DLD1 (cell line): ENCODE measurements at regions not wholly inside any gene's neighbourhood (a gene's known extent, or its start where the extent isn't known, plus 50 kb on each side); places are given as distances from the start of the nearest gene placed in this dataset.

Source experiments
- in situ Hi-C: cut with HindIII; loops from 2 replicates; pipeline ENCODE4 v1.10.0; 2017; ENCODE audit warnings: low sequenced_read_pairs

DNA sequence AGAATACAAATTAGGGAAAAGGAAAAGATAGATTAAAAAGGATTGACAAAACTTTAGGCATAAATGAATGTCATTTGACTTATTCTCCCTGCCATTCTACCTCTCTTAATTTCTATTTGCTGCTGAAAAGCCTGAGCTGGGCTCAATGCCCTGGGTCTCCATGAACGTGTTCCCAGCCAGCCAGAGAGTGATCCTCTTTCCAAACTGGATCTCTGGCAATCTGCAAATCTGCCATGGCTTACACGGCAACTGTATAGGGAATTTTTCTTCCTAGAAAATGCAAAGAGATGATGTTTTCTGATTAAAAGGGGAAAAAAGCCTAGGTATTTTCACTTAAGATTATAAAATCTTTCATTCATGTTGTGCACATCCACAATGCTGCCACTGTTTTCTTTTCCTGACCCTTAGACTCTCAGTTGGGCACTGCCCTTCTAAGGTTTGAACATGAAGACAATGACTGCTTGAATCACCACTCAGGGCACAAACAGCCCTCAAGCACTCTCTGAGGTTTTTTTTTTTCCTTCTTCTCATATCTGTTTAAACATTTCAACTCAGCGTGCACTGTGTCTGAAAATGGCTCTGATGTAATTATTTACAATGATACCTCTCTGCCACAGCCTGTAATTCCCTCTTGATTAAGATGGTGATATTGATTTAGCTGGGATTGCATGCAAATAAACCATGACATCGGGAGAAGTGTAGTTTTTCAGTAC is 60.3 kb downstream of the DACT1 start:
- in situ Hi-C loops: no loop called here

DNA sequence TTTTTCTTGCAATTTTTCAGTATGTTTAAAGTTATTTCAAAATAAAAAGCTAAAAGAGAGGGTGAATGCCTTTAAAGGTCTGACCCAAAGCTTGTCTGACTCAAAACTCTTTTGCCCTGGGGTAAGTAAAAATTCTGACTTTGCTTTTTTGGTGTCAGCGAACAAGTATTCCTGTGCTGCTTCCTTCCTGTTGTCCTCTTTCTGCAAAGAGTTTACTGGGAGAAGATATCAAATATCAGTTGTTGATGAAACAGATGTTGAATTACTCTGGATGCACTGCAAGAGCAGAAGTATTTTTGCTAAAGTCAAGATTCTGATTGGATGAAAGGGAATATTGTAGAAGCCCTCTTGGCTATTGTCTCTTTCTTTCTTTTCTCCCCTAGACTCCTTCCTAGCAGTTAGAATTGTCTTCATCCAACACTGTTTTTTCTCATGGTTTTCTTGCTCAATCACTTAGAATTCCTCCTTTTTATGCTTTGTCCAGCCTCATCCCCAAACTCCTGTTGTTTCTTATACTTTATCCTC is 62.0 kb downstream of the DACT1 start:
- in situ Hi-C loops: no loop called here

- in situ Hi-C loops: no loop called here
These were observed 63.4 kb downstream of the DACT1 start for GRCh38 chr14:58701156-58701555.

- in situ Hi-C loops: no loop called here
These were observed 63.8 kb downstream of the DACT1 start for GRCh38 chr14:58701604-58702003.

GRCh38 chr14:58702441-58703160 is 64.8 kb downstream of the DACT1 start:
- in situ Hi-C loops: no loop called here

GRCh38 chr14:58703161-58703506 is 65.4 kb downstream of the DACT1 start:
- in situ Hi-C loops: no loop called here

DNA sequence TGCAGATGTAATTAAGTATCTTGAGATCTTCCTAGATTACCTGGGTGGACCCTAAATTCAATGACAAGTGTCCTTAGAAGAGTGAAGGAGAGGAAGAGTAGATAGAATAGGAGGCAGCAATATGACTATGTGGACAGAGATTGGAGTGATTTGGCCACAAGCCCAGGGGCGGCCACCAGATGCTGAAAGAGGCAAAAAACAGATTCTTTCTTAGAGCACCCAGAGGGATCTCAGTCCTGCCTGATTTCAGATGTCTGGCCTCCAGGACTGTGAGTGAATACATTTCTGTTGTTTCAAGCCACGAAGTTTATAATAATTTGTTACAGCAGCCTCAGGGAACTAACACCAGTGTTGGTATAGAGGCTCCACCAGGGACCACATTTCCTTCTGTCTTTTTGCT is 67.3 kb downstream of the DACT1 start:
- in situ Hi-C loops: no loop called here

DNA sequence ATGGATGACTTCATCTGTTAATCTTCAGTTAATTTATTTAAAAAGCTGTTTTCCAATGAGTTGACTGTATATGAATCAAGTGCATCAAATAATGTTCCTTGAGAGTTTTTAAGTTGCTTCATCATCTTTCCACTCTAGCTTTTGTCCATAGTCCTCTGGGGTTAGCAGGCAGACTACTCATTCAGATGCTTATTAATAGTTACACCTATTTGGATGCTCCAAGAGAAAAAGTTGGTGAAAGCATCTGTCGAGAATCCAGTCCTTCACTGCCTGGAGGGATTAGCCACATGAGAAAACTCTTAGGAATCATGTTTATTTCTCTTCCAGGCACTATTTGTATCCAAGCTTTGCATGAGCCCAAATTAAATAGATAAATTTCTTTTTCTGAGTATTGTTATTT is 70.2 kb downstream of the DACT1 start:
- in situ Hi-C loops: no loop called here

DNA sequence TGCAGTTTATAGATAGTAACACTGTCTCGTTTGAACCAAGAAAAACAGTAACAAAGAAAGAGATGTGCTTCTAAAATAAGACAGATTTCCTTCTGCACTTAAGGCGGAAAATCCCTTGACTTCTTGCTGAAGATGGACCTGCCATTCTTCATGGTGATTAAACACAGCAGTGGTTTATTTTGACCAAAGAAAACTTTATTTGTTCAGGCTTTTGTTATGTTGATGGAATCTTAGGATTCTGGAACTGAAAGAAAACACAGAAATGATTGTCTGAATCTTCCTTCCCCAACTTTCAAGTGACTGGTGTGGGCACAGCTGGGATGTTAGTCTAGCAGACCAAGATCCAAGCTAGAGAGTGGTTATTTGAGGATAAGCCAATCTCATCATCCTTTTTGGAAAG is 72.2 kb downstream of the DACT1 start:
- in situ Hi-C loops: no loop called here

DNA sequence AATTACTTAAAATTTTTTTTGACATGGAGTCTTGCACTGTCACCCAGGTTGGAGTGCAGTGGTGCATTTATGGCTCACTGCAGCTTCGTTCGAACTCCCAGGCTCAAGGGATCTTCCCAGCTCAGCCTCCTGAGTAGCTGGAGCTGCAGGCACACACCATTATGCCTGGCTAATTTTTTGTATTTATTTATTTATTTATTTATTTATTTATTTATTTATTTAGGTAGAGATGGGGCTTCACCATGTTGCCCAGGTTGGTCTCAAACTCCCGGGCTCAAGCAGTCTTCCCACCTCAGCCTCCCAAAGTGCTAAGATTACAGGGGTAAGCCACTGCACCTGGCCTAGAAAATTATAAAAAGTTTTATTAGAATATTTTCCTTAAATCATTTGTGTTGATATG is 73.6 kb downstream of the DACT1 start:
- in situ Hi-C loops: no loop called here

DNA sequence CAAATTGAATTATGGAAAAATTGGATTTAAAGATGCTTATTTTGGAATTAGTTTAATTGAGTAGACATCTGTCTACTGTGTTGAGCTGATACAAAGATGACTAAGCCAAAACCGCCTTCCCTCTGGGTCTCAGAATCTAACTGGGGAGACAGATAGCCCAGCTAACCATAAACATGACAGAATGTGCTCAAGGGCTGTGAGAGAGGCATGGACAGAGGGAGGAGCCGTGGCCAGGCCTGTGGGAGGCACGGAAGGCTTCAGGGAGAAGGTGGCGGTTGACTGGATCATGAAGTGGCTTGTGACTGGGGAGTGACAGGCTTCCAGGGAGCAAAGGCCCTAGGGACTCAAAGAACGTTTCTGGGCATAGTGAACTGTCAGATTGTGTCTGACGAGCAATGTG is 74.6 kb downstream of the DACT1 start:
- in situ Hi-C loops: no loop called here

DNA sequence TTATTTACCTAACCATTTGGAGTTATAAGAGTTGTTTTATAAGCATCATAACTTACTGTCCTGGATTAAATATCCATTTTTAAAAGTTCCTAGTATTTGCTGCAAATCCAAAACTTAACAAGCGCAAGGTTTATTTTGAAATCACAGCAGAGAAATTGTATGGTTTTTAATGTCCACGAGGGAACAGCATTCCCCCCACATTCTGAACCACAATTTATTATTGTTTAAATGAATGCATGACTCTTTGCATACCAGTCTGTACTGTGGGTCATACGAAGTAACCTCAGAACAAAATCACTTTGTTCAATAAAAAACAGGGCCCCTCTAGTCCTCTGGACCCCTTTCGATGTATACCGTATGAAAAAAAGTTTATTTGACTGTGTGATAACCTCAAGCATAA is 75.9 kb downstream of the DACT1 start:
- in situ Hi-C loops: no loop called here

GRCh38 chr14:58716706-58717105 is 78.9 kb downstream of the DACT1 start:
- in situ Hi-C loops: no loop called here

DNA sequence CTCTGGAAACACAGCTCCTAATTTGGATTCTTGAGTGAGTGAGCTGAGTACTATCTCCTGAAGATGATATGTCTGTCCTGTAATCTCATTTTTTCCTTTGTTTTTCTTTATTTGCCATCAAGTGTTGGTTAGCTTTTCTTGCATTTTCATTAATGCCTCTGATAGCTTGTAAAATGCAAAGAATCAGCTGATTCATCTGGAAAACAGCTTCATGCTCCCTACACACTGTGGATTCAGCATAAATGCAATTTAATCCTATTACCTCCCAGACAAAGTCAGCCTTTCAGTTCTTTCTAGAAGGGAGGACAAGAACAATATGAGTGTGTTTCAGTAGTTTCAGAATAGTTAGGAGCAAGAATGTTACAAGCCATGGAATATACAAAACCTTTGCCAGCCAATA is 79.4 kb downstream of the DACT1 start:
- in situ Hi-C loops: no loop called here

DNA sequence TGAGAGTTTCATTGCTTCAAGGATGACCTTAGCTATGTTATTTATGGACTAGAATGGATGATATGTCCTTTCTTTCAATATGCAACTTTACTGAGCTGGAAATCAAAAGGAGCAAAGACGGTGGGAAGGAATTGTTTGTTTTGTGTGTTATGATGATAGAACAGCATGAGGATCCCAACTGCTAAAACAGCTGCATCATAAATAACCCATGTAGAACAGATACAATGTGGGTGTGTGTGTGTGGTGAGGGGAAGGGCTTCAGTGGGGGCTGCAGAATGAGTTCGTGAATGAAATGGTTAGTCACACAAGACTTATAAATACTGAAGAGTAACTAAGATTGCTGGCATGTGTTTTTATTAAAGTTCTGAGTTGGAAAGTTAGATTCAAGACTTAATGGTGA is 80.1 kb downstream of the DACT1 start:
- in situ Hi-C loops: no loop called here

- in situ Hi-C loops: no loop called here
These were observed 80.8 kb downstream of the DACT1 start for GRCh38 chr14:58718226-58719205.

GRCh38 chr14:58721723-58722122 is 84.0 kb downstream of the DACT1 start:
- in situ Hi-C loops: no loop called here

GRCh38 chr14:58722441-58722840 is 84.7 kb downstream of the DACT1 start:
- in situ Hi-C loops: no loop called here

DNA sequence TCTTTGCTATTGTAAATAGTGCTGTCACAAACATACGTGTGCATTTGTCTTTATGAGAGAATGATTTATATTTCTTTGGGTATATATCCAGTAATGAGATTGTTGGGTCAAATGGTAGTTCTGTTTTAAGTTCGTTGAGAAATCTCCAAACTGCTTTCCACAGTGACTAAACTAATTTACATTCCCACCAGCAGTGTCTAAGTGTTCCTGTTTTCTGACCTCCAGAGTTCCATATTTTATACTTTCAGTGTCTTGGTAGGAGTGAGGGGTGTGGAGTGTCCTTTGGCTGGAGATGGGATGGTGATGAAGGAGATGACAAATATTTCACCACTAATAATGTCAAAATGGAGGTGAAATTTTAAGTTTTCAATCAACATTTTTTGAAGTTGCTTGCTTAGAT is 86.4 kb downstream of the DACT1 start:
- in situ Hi-C loops: no loop called here

DNA sequence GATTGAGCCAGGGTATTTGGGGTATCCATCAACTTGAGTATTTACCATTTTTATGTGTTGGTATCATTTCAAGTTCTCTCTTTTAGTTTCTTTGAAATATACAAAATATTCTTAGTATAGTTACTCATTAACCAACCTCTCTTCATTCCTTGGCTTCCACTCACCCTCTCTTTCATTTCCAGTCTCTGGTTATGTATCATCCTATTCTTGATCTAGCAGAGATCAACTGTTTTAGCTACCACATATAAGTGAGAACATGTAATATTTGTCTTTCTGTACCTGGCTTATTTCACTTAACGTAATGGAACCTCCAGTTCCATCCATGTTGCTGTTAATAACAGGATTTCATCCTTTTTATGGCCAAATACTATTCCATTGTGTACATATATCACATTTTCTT is 86.9 kb downstream of the DACT1 start:
- in situ Hi-C loops: no loop called here

DNA sequence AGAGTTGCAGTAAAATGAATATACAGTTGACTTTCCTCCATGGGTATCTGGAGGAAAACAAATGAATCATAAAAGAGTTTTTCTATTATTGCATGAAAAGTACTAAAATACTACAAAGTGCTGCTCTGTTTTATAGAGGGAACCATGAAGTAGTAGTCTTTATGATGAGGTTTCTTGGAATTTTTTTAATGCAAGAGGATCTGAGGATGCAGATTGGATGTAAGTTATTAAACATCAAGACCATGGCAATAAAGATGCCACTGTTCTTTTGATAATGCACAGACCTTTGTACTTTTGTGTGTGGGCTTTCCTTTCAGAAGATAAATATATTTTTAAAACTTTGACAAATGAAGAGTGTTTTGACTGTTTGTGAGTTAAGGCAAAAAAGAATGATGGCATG is 87.5 kb downstream of the DACT1 start:
- in situ Hi-C loops: no loop called here
